ENCODE measurements at regions not wholly inside any gene's neighbourhood (a gene's known extent, or its start where the extent isn't known, plus 50 kb on each side); places are given as distances from the start of the nearest gene placed in this dataset.

DNA sequence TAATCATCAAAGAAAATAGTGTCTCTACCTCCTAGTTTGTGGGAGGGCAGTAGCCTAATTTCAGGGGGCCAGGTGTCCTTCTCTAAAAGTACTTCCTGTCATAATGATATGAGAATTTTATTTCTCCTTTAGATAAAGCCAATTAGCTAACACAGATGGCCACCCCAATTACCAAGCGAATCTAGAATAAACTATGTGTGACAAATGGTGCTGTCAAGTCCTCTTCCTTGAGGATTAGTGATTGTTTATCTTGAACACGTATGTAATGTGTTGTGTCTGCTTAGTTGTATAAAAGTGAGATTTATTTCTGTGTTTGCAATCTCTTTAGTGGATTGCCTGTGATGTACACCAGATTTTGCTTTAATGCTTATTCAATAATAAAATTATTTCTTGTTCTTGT, 1120.0 kb downstream of the SORCS1 start:
- TF ChIP-seq, protein P1, sequence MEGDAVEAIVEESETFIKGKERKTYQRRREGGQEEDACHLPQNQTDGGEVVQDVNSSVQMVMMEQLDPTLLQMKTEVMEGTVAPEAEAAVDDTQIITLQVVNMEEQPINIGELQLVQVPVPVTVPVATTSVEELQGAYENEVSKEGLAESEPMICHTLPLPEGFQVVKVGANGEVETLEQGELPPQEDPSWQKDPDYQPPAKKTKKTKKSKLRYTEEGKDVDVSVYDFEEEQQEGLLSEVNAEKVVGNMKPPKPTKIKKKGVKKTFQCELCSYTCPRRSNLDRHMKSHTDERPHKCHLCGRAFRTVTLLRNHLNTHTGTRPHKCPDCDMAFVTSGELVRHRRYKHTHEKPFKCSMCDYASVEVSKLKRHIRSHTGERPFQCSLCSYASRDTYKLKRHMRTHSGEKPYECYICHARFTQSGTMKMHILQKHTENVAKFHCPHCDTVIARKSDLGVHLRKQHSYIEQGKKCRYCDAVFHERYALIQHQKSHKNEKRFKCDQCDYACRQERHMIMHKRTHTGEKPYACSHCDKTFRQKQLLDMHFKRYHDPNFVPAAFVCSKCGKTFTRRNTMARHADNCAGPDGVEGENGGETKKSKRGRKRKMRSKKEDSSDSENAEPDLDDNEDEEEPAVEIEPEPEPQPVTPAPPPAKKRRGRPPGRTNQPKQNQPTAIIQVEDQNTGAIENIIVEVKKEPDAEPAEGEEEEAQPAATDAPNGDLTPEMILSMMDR (IDR thresholded peaks at IDR 0.05) = no peak
- TF ChIP-seq POLR2A (IDR thresholded peaks at IDR 0.05; ENCODE audit: low read depth) = no peak
- TF ChIP-seq POLR2AphosphoS5 (IDR thresholded peaks at IDR 0.05) = no peak
- TF ChIP-seq EP300 (IDR thresholded peaks at IDR 0.05) = no peak

All from esophagus muscularis mucosa (tissue), 4 donors.